CMK (cell line): ENCODE measurements at regions not wholly inside any gene's neighbourhood (a gene's known extent, or its start where the extent isn't known, plus 50 kb on each side); places are given as distances from the start of the nearest gene placed in this dataset.
A peak's percentile ranks its signal among the peaks of the same experiment; 100 is the strongest.

Source experiments
- DNase-seq: peaks from one replicate; pipeline ENCODE4 v3.0.0-alpha.2; 2010; ENCODE audit warnings: low read depth

GRCh38 chr1:69436151-69436550 lies 131.6 kb upstream of the LRRC7 start:
- DNase-seq = no peak

GRCh38 chr1:69438056-69438795 lies 129.5 kb upstream of the LRRC7 start:
- no peak for DNase-seq

GRCh38 chr1:69441496-69441895 lies 126.2 kb upstream of the LRRC7 start:
- no peak for DNase-seq

GRCh38 chr1:69451196-69451595 lies 116.5 kb upstream of the LRRC7 start:
- DNase-seq = no peak

GRCh38 chr1:69455718-69456117 lies 112.0 kb upstream of the LRRC7 start:
- peak; percentile 18 for DNase-seq

GRCh38 chr1:69459244-69459643 lies 108.5 kb upstream of the LRRC7 start:
- DNase-seq = no peak

- DNase-seq = no peak
These were observed 92.7 kb upstream of the LRRC7 start for GRCh38 chr1:69475021-69475420.

- DNase-seq = no peak
These were observed 88.0 kb upstream of the LRRC7 start for GRCh38 chr1:69479734-69480133.

- no peak for DNase-seq
These were observed 84.5 kb upstream of the LRRC7 start for GRCh38 chr1:69483246-69483645.

- no peak for DNase-seq
These were observed 82.1 kb upstream of the LRRC7 start for GRCh38 chr1:69485616-69486015.

GRCh38 chr1:69491416-69491815 lies 76.3 kb upstream of the LRRC7 start:
- no peak for DNase-seq

- no peak for DNase-seq
These were observed 75.4 kb upstream of the LRRC7 start for GRCh38 chr1:69492286-69492685.

GRCh38 chr1:69494221-69494620 lies 73.5 kb upstream of the LRRC7 start:
- DNase-seq = no peak

- DNase-seq = peak; percentile 87
These were observed 70.1 kb upstream of the LRRC7 start for GRCh38 chr1:69497441-69498221.

- no peak for DNase-seq
These were observed 69.0 kb upstream of the LRRC7 start for GRCh38 chr1:69498711-69499110.

GRCh38 chr1:69499203-69499803 lies 68.4 kb upstream of the LRRC7 start:
- DNase-seq = no peak

- DNase-seq = no peak
These were observed 64.7 kb upstream of the LRRC7 start for GRCh38 chr1:69502991-69503390.

GRCh38 chr1:69504730-69505252 lies 62.9 kb upstream of the LRRC7 start:
- DNase-seq = no peak

- DNase-seq = no peak
These were observed 61.4 kb upstream of the LRRC7 start for GRCh38 chr1:69506311-69506710.

GRCh38 chr1:69506721-69507120 lies 61.0 kb upstream of the LRRC7 start:
- DNase-seq = no peak

- no peak for DNase-seq
These were observed 57.7 kb upstream of the LRRC7 start for GRCh38 chr1:69510026-69510425.

GRCh38 chr1:69511426-69512192 lies 56.1 kb upstream of the LRRC7 start:
- no peak for DNase-seq
